Ovary (tissue), 3 donors: ENCODE measurements at regions not wholly inside any gene's neighbourhood (a gene's known extent, or its start where the extent isn't known, plus 50 kb on each side); places are given as distances from the start of the nearest gene placed in this dataset.

Experiments
- CTCF ChIP-seq, 3 donors: fragments of 450-650 bp in 2 of 3; fragments of 200-600 bp in 1 of 3; IDR thresholded peaks; one replicate each; pipeline versions ENCODE4 v1.5.1 to v1.8.0; 2016 to 2022; ENCODE audit warnings: antibody characterized with exemption in 3 of 3, mild to moderate bottlenecking in 1 of 3
- POLR2A ChIP-seq: fragments of 450-650 bp; IDR thresholded peaks from one replicate; pipeline ENCODE4 v1.6.1; 2017; ENCODE audit warnings: antibody characterized with exemption, mild to moderate bottlenecking, moderate library complexity
- donor health status: DM: no; HTN: no; CAD: no.

- no peak for TF ChIP-seq POLR2A
- no peak for TF ChIP-seq CTCF (IDR thresholded peaks at IDR 0.05)
These were observed 408.6 kb downstream of the PREX1 start for GRCh38 chr20:48419173-48419572.
